HG03159 (cell line): ENCODE measurements at regions not wholly inside any gene's neighbourhood (a gene's known extent, or its start where the extent isn't known, plus 50 kb on each side); places are given as distances from the start of the nearest gene placed in this dataset.
"Not testable (repeated sequence)": the region's sequence is repeated elsewhere in the genome, so short reads cannot be mapped to it uniquely, and the experiment has no call there.

ENCODE experiments used
- ATAC-seq: cut with Tn5 transposase; IDR thresholded peaks from one replicate; pipeline ENCODE4 v1.9.1; 2021; ENCODE audit warnings: mild to moderate bottlenecking, moderate library complexity; ENCODE audit not compliant: unreplicated experiment

GRCh38 chr1:238672806-238673205, 713.6 kb upstream of the CHRM3 start:
- no peak for ATAC-seq

GRCh38 chr1:238672262-238672661, 714.1 kb upstream of the CHRM3 start:
- ATAC-seq, result no peak

- ATAC-seq, result no peak
Measured at GRCh38 chr1:238664139-238664538, 722.2 kb upstream of the CHRM3 start.

- no peak for ATAC-seq
Measured at GRCh38 chr1:238660849-238661248, 725.5 kb upstream of the CHRM3 start.

GRCh38 chr1:238658763-238659162, 727.6 kb upstream of the CHRM3 start:
- ATAC-seq, result no peak

- ATAC-seq, result no peak
Measured at GRCh38 chr1:238653693-238654321, 732.6 kb upstream of the CHRM3 start.

GRCh38 chr1:238652346-238652968, 733.9 kb upstream of the CHRM3 start:
- ATAC-seq, result no peak

GRCh38 chr1:238649200-238649599, 737.2 kb upstream of the CHRM3 start:
- ATAC-seq, result no peak

GRCh38 chr1:238648751-238649150, 737.6 kb upstream of the CHRM3 start:
- no peak for ATAC-seq

GRCh38 chr1:238648296-238648695, 738.1 kb upstream of the CHRM3 start:
- no peak for ATAC-seq

GRCh38 chr1:238647877-238648276, 738.5 kb upstream of the CHRM3 start:
- ATAC-seq, result no peak

- no peak for ATAC-seq
Measured at GRCh38 chr1:238642231-238642630, 744.1 kb upstream of the CHRM3 start.

- ATAC-seq, result no peak
Measured at GRCh38 chr1:238639861-238640260, 746.5 kb upstream of the CHRM3 start.

- no peak for ATAC-seq
Measured at GRCh38 chr1:238628110-238628509, 737.4 kb upstream of the ZP4 start.

GRCh38 chr1:238624776-238625175, 734.1 kb upstream of the ZP4 start:
- no peak for ATAC-seq

GRCh38 chr1:238621405-238621804, 730.7 kb upstream of the ZP4 start:
- ATAC-seq, result no peak

GRCh38 chr1:238619652-238620051, 728.9 kb upstream of the ZP4 start:
- ATAC-seq, result no peak

GRCh38 chr1:238611406-238611805, 720.7 kb upstream of the ZP4 start:
- ATAC-seq, result no peak

GRCh38 chr1:238608144-238608543, 717.4 kb upstream of the ZP4 start:
- no peak for ATAC-seq

- ATAC-seq, result no peak
Measured at GRCh38 chr1:238606896-238607295, 716.2 kb upstream of the ZP4 start.

- ATAC-seq, result no peak
Measured at GRCh38 chr1:238606457-238606856, 715.7 kb upstream of the ZP4 start.

GRCh38 chr1:238604357-238604756, 713.6 kb upstream of the ZP4 start:
- ATAC-seq, result no peak

- not testable (repeated sequence) for ATAC-seq
Measured at GRCh38 chr1:238601604-238602003, 710.9 kb upstream of the ZP4 start.
